Osteocyte (in vitro differentiated cells): ENCODE measurements at regions not wholly inside any gene's neighbourhood (a gene's known extent, or its start where the extent isn't known, plus 50 kb on each side); places are given as distances from the start of the nearest gene placed in this dataset.

Experiments used
- DNase-seq: peaks from one replicate; pipeline ENCODE4 v3.0.0; 2021; ENCODE audit warnings: mixed read lengths; ENCODE audit not compliant: unreplicated experiment; ENCODE audit errors: extremely low spot score
- H3K27ac Mint-ChIP-seq: one replicate; pipeline ENCODE4 v1.8.0; 2021; ENCODE audit warnings: mild to moderate bottlenecking, mixed read lengths; ENCODE audit not compliant: unreplicated experiment
- H3K27me3 Mint-ChIP-seq: one replicate; pipeline ENCODE4 v1.8.0; 2021; ENCODE audit warnings: mixed read lengths; ENCODE audit not compliant: unreplicated experiment
- H3K36me3 Mint-ChIP-seq: one replicate; pipeline ENCODE4 v1.8.0; 2021; ENCODE audit warnings: mixed read lengths; ENCODE audit not compliant: unreplicated experiment
- H3K4me1 Mint-ChIP-seq: one replicate; pipeline ENCODE4 v1.8.0; 2021; ENCODE audit warnings: mixed read lengths; ENCODE audit not compliant: unreplicated experiment
- H3K4me3 Mint-ChIP-seq: one replicate; pipeline ENCODE4 v1.8.0; 2021; ENCODE audit warnings: mild to moderate bottlenecking, moderate library complexity, mixed read lengths; ENCODE audit not compliant: unreplicated experiment
- H3K9me3 Mint-ChIP-seq: one replicate; pipeline ENCODE4 v1.8.0; 2021; ENCODE audit warnings: mixed read lengths; ENCODE audit not compliant: unreplicated experiment
- TF ChIP-seq, protein P1 (sequence below): fragments of 200-600 bp; sonication (generic); IDR thresholded peaks from 2 replicates; pipeline ENCODE4 v1.5.0; 2021; ENCODE audit warnings: antibody characterized with exemption, mild to moderate bottlenecking, moderate library complexity

GRCh38 chr9:17863924-17864323 lies 285.1 kb downstream of the SH3GL2 start:
- no peaks in the 10 kb centered on the region for H3K9me3 Mint-ChIP-seq
- H3K27me3 Mint-ChIP-seq, result peaks cover 6% of the 10 kb centered on the region
- TF ChIP-seq, protein P1, sequence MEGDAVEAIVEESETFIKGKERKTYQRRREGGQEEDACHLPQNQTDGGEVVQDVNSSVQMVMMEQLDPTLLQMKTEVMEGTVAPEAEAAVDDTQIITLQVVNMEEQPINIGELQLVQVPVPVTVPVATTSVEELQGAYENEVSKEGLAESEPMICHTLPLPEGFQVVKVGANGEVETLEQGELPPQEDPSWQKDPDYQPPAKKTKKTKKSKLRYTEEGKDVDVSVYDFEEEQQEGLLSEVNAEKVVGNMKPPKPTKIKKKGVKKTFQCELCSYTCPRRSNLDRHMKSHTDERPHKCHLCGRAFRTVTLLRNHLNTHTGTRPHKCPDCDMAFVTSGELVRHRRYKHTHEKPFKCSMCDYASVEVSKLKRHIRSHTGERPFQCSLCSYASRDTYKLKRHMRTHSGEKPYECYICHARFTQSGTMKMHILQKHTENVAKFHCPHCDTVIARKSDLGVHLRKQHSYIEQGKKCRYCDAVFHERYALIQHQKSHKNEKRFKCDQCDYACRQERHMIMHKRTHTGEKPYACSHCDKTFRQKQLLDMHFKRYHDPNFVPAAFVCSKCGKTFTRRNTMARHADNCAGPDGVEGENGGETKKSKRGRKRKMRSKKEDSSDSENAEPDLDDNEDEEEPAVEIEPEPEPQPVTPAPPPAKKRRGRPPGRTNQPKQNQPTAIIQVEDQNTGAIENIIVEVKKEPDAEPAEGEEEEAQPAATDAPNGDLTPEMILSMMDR, result no peak
- H3K4me1 Mint-ChIP-seq, result no peaks in the 10 kb centered on the region
- H3K4me3 Mint-ChIP-seq, result no peak overlapping the region
- H3K36me3 Mint-ChIP-seq, result no peaks in the 10 kb centered on the region
- DNase-seq, result no peak
- no peak overlapping the region for H3K27ac Mint-ChIP-seq

DNA sequence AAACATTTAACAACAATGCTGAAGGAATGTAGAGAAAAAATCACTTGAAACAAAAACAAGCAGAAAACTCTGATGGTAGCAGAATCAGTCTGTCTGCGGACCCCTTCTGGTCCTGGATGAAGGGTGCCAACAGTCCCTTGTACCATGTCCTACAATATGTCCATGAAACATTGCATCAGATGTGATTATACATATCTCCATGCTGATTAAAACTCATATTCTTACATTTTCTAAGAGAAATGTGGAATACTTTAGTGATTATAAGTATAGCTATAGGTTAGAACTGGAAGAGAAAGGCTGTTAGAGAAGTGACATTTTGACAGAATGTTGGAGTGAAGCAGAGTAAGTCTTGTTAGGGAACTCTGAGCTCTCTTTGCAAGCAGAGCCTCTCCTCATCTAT lies 286.1 kb downstream of the SH3GL2 start:
- Mint-ChIP-seq H3K36me3 (no peaks in the 10 kb centered on the region), H3K4me1 (no peaks in the 10 kb centered on the region), H3K27ac (no peak overlapping the region), H3K27me3 (peaks cover 7% of the 10 kb centered on the region), H3K4me3 (no peak overlapping the region), H3K9me3 (no peaks in the 10 kb centered on the region)
- no peak for DNase-seq
- TF ChIP-seq, protein P1, result no peak

GRCh38 chr9:17865881-17866280 lies 287.0 kb downstream of the SH3GL2 start:
- no peak overlapping the region for H3K27ac Mint-ChIP-seq
- H3K27me3 Mint-ChIP-seq, result peaks cover 7% of the 10 kb centered on the region
- no peak for DNase-seq
- TF ChIP-seq, protein P1, result no peak
- no peak overlapping the region for H3K4me3 Mint-ChIP-seq
- no peaks in the 10 kb centered on the region for H3K9me3 Mint-ChIP-seq
- H3K4me1 Mint-ChIP-seq, result no peaks in the 10 kb centered on the region
- H3K36me3 Mint-ChIP-seq, result no peaks in the 10 kb centered on the region

GRCh38 chr9:17870722-17871121 lies 291.9 kb downstream of the SH3GL2 start:
- Mint-ChIP-seq H3K27me3 (peaks cover 2% of the 10 kb centered on the region), H3K36me3 (no peaks in the 10 kb centered on the region), H3K9me3 (no peaks in the 10 kb centered on the region), H3K4me1 (no peaks in the 10 kb centered on the region), H3K4me3 (no peak overlapping the region), H3K27ac (no peak overlapping the region)
- TF ChIP-seq, protein P1, result no peak
- no peak for DNase-seq

GRCh38 chr9:17871213-17871890 lies 292.5 kb downstream of the SH3GL2 start:
- Mint-ChIP-seq H3K27me3 (peaks cover 2% of the 10 kb centered on the region), H3K27ac (no peak overlapping the region), H3K9me3 (no peaks in the 10 kb centered on the region), H3K36me3 (no peaks in the 10 kb centered on the region), H3K4me1 (no peaks in the 10 kb centered on the region), H3K4me3 (no peak overlapping the region)
- DNase-seq, result no peak
- TF ChIP-seq, protein P1, result no peak
